Spleen (tissue), 11 donors: ENCODE measurements at regions not wholly inside any gene's neighbourhood (a gene's known extent, or its start where the extent isn't known, plus 50 kb on each side); places are given as distances from the start of the nearest gene placed in this dataset.

ENCODE experiments used
- DNase-seq: peaks from one replicate; pipeline ENCODE4 v3.0.0-alpha.2; 2020
- H3K27ac ChIP-seq, 8 donors: fragments of 200-600 bp; sonication (generic) in 7 of 8; 1 replicate in 4 of 8; 2 replicates in 4 of 8; pipeline versions ENCODE4 v1.5.0 to v1.8.0; 2016 to 2021; ENCODE audit warnings: inconsistent platforms in 4 of 8, mild to moderate bottlenecking in 4 of 8, moderate library complexity in 1 of 8
- H3K27me3 ChIP-seq, 7 donors: fragments of 200-600 bp; sonication (generic) in 6 of 7; replicated peaks in 1 of 7; 1 replicate in 4 of 7; 2 replicates in 3 of 7; pipeline versions ENCODE4 v1.5.0 to v1.8.0; 2016 to 2021; ENCODE audit warnings: inconsistent platforms in 3 of 7, mild to moderate bottlenecking in 1 of 7
- H3K36me3 ChIP-seq, 6 donors: fragments of 200-600 bp; sonication (generic) in 5 of 6; 1 replicate in 4 of 6; 2 replicates in 2 of 6; pipeline versions ENCODE4 v1.5.0 to v1.8.0; 2016 to 2021; ENCODE audit warnings: inconsistent platforms in 2 of 6
- H3K4me1 ChIP-seq, 6 donors: fragments of 200-600 bp; sonication (generic) in 5 of 6; 1 replicate in 3 of 6; 2 replicates in 3 of 6; pipeline versions ENCODE4 v1.5.0 to v1.8.0; 2016 to 2021; ENCODE audit warnings: inconsistent platforms in 3 of 6
- H3K4me3 ChIP-seq, 8 donors: fragments of 200-600 bp; sonication (generic) in 7 of 8; 1 replicate in 4 of 8; 2 replicates in 4 of 8; pipeline versions ENCODE4 v1.5.0 to v1.8.0; 2016 to 2021; ENCODE audit warnings: inconsistent platforms in 4 of 8, mild to moderate bottlenecking in 4 of 8, moderate library complexity in 2 of 8
- H3K9me3 ChIP-seq, 8 donors: fragments of 200-600 bp; sonication (generic) in 7 of 8; 1 replicate in 4 of 8; 2 replicates in 4 of 8; pipeline versions ENCODE4 v1.5.0 to v1.8.0; 2016 to 2021; ENCODE audit warnings: inconsistent platforms in 4 of 8
- CTCF ChIP-seq, 11 experiments: fragments of 200-600 bp in 7 of 11; fragments of 450-650 bp in 4 of 11; sonication (generic) in 4 of 11; IDR thresholded peaks in 8 of 11; conservative IDR thresholded peaks in 3 of 11; 1 replicate in 7 of 11; 2 replicates in 4 of 11; pipeline versions ENCODE4 v1.4.0 to v1.8.0; 2016 to 2021; ENCODE audit warnings: antibody characterized with exemption in 11 of 11, inconsistent platforms in 4 of 11, mild to moderate bottlenecking in 1 of 11
- POLR2A ChIP-seq, 3 donors: fragments of 450-650 bp; IDR thresholded peaks; one replicate each; pipeline ENCODE4 v1.5.1; 2017; ENCODE audit warnings: antibody characterized with exemption in 3 of 3, mild to moderate bottlenecking in 1 of 3
- POLR2AphosphoS5 ChIP-seq, 3 donors: sonication (generic); formaldehyde crosslinking; IDR thresholded peaks; one replicate each; pipeline ENCODE4 v1.5.1; 2017; ENCODE audit warnings: antibody characterized with exemption in 3 of 3
- WGBS, 5 donors: extraction: QIAGEN DNeasy Blood & Tissue Kit in 3 of 5; methylation state at CpG; one replicate each; pipeline versions ENCODE4 v1.1.5 to v1.1.7; 2013 to 2018; 5-methylcytosine and 5-hydroxymethylcytosine counted together
- intact Hi-C: fragments of 100-400 bp; cut with DNase I; formaldehyde crosslinking; loops from one replicate; pipeline ENCODE4 v1.15.0; 2023; ENCODE audit warnings: low total_unique reads
- donor health status: healthy with polysubstance abuse.
- donor health status: DM: no; HTN: no; CAD: no; lungs with moderate emphysema.
- donor health status: DM: no; HTN: no; CAD: no.
- donor health status: Bipolar disorder and iron deficiency.
- donor health status: healthy.
- donor health status: DM: no; HTN: no; CAD: no.
- donor health status: DM: yes; HTN: yes; CAD: no.

- WGBS, 5 donors: 89 to 96% (median 92%) methylated on average over 8 to 10 of the region's 10 CpGs
- Histone ChIP-seq H3K4me3 (no peak overlapping the region), H3K27ac (no peak overlapping the region), H3K27me3 (peaks cover 0 to 65% (median 18%) of the 10 kb centered on the region in 7 donors), H3K4me1 (peaks cover 0 to 14% (median 10%) of the 10 kb centered on the region in 6 donors), H3K36me3 (no peaks in the 10 kb centered on the region), H3K9me3 (peaks cover 0 to 9% (median 2%) of the 10 kb centered on the region in 8 donors)
- intact Hi-C loops: no loop called here
- no peak for TF ChIP-seq CTCF (IDR thresholded peaks at IDR 0.05 in 8 of 11, conservative IDR thresholded peaks at IDR 0.05 in 3 of 11)
- TF ChIP-seq POLR2A (IDR thresholded peaks at IDR 0.05): no peak
- TF ChIP-seq POLR2AphosphoS5 (IDR thresholded peaks at IDR 0.05): no peak
- DNase-seq: no peak
Observed at GRCh38 chr14:103216399-103216798, 93.1 kb downstream of the TNFAIP2 start.

DNA sequence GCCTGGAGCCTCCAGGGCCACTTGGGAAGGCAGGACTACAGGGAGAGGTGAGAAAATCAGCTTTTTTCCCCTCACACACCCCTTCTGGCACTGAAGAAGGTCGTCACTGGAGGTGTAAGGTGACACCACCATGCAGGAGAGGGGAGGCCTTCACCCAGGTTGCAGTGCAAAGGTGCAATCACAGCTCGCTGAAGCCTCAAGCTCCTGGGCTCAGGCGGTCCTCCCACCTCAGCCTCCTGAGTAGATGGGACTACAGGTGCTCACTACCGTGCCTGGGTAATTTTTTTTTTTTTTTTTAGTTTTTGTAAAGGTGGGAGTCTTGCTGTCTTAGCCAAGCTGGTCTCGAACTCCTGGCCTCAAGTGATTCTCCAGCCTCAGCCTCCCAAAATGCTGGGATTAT, 93.6 kb downstream of the TNFAIP2 start:
- WGBS, 5 donors: 73 to 92% (median 80%) methylated on average over 5 of the region's 5 CpGs
- H3K4me3 ChIP-seq: no peak overlapping the region
- peaks cover 0 to 65% (median 22%) of the 10 kb centered on the region in 7 donors for H3K27me3 ChIP-seq
- TF ChIP-seq POLR2AphosphoS5 (IDR thresholded peaks at IDR 0.05): no peak
- no peak for TF ChIP-seq CTCF (IDR thresholded peaks at IDR 0.05 in 8 of 11, conservative IDR thresholded peaks at IDR 0.05 in 3 of 11)
- TF ChIP-seq POLR2A (IDR thresholded peaks at IDR 0.05): no peak
- H3K9me3 ChIP-seq: peaks cover 0 to 9% (median 2%) of the 10 kb centered on the region in 8 donors
- H3K4me1 ChIP-seq: peaks cover 0 to 14% (median 10%) of the 10 kb centered on the region in 6 donors
- DNase-seq: no peak
- intact Hi-C loops: no loop called here
- no peak overlapping the region for H3K27ac ChIP-seq
- no peaks in the 10 kb centered on the region for H3K36me3 ChIP-seq

- intact Hi-C loops: no loop called here
- 83 to 100% (median 100%) methylated on average over 1 of the region's 1 CpG for WGBS, 5 donors
- no peaks in the 10 kb centered on the region for H3K36me3 ChIP-seq
- peaks cover 0 to 14% (median 10%) of the 10 kb centered on the region in 6 donors for H3K4me1 ChIP-seq
- peaks cover 0 to 9% (median 2%) of the 10 kb centered on the region in 8 donors for H3K9me3 ChIP-seq
- no peak overlapping the region for H3K4me3 ChIP-seq
- H3K27me3 ChIP-seq: peaks cover 0 to 69% (median 27%) of the 10 kb centered on the region in 7 donors
- peak; percentile 0 for DNase-seq
- no peak overlapping the region for H3K27ac ChIP-seq
- TF ChIP-seq POLR2AphosphoS5 (IDR thresholded peaks at IDR 0.05): no peak
Observed at GRCh38 chr14:103217538-103217937, 94.3 kb downstream of the TNFAIP2 start.

DNA sequence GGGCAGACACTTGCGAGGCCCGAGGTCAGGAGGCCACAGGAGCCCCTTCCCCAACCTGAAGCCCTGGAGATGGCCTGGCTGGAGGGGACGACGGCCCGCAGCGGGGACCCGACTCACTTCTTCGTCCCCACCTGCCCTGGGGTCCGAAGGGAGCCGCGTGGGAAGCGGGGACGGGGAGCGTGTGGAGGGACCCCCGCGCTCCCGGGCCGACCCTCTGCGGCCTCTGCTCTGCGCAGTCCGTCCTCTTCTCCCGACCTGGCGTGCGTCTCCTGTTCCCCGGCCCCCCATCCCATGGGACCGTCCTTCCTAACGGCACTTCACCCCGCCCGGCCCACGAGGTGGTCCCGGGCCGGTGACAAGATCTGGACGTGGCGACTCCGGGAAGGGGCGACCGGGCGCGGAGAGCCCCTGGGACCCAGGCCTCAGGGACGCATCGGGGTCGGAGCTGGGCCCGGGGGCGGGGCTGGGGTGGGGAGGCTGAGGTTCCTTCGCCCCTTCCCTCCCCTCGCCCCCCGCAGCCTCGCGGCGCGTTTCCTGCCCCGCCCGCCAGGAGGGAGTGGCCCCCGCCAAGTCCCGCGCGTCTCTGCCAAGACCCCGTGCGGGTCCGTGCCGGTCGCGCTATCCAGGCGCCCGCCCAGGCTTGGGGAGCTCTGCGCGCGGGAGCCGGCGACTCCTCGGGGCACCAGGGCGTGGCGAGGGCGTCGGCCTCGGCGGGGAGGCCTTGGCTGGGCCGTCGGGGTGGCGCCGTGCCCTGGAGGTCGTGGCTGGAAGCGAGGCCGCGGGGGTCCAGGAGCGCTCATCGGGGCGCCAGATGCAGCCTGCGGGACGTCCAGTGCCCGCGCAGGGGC, 97.1 kb downstream of the TNFAIP2 start:
- TF ChIP-seq POLR2AphosphoS5 (IDR thresholded peaks at IDR 0.05): no peak
- TF ChIP-seq POLR2A (IDR thresholded peaks at IDR 0.05): no peak
- no peak for TF ChIP-seq CTCF (IDR thresholded peaks at IDR 0.05 in 8 of 11, conservative IDR thresholded peaks at IDR 0.05 in 3 of 11)
- no peak for DNase-seq
- Histone ChIP-seq H3K36me3 (no peaks in the 10 kb centered on the region), H3K4me1 (peaks cover 0 to 14% (median 10%) of the 10 kb centered on the region in 6 donors), H3K27ac (no peak overlapping the region), H3K27me3 (peaks cover 0 to 73% (median 31%) of the 10 kb centered on the region in 7 donors), H3K9me3 (peaks cover 0 to 9% (median 2%) of the 10 kb centered on the region in 8 donors), H3K4me3 (peak overlapping the region in 7 of 8 donors; percentile 9 to 56 (median 29))
- intact Hi-C loops: no loop called here
- 16 to 35% (median 16%) methylated on average over 36 to 91 of the region's 92 CpGs for WGBS, 5 donors
